Erythroblast (primary cell): ENCODE measurements at regions not wholly inside any gene's neighbourhood (a gene's known extent, or its start where the extent isn't known, plus 50 kb on each side); places are given as distances from the start of the nearest gene placed in this dataset.

ENCODE experiments used
- GATA1 ChIP-seq: IDR thresholded peaks from 2 replicates; pipeline ENCODE4 v1.6.1; 2011; ENCODE audit warnings: low read depth, mild to moderate bottlenecking, control low read depth, low read length, moderate library complexity
- POLR2A ChIP-seq: IDR thresholded peaks from 2 replicates; pipeline ENCODE4 v1.6.1; 2011; ENCODE audit warnings: mild to moderate bottlenecking, low read length

DNA sequence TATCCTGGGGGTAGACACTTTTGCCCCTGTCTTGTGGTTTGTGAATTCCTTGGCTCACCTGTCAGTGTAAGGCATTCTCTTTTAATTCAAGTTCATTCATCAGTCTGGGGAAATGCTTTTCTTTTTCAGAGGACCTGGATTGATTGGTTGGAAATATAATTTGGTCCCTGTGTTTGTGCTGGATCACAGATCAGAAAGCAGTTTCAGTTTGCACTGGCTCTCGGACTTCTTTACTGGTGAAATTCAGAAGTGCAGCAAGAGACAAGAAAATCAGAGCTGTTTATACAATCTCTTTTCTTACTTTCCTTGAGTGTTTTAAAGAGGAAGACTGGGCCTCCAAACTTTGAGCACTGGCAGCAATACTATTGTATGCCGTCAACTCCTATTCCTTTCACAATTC, 161.8 kb upstream of the KCNJ16 start:
- TF ChIP-seq POLR2A: no peak
- no peak for TF ChIP-seq GATA1
